A673 (cell line): ENCODE measurements at regions not wholly inside any gene's neighbourhood (a gene's known extent, or its start where the extent isn't known, plus 50 kb on each side); places are given as distances from the start of the nearest gene placed in this dataset.

Experiments used
- CTCF ChIP-seq: fragments of 300-800, 200-600 bp; sonication (generic); conservative IDR thresholded peaks from 2 replicates; pipeline ENCODE4 v1.5.1; 2017; ENCODE audit warnings: low read depth, mild to moderate bottlenecking, antibody characterized with exemption, low read length, moderate library complexity, mixed read lengths
- EZH2 ChIP-seq: fragments of 200-600 bp; sonication (generic); IDR thresholded peaks from 2 replicates; pipeline ENCODE4 v1.6.1; 2017; ENCODE audit warnings: borderline replicate concordance, low read depth, mild to moderate bottlenecking, mixed read lengths, antibody characterized with exemption, low read length; ENCODE audit not compliant: poor library complexity, severe bottlenecking

- TF ChIP-seq CTCF (no peak), EZH2 (no peak)
These were observed 210.6 kb downstream of the DACT1 start for GRCh38 chr14:58848365-58848764.
